ENCODE measurements at regions not wholly inside any gene's neighbourhood (a gene's known extent, or its start where the extent isn't known, plus 50 kb on each side); places are given as distances from the start of the nearest gene placed in this dataset.

GRCh38 chr1:168920456-168921094, 185.9 kb upstream of the ATP1B1 start:
- FAIRE-seq = no peak

- no peak for FAIRE-seq
Measured at GRCh38 chr1:168921629-168922028, 184.9 kb upstream of the ATP1B1 start.

GRCh38 chr1:168923521-168924136, 182.9 kb upstream of the ATP1B1 start:
- no peak for FAIRE-seq

GRCh38 chr1:168924976-168925375, 181.5 kb upstream of the ATP1B1 start:
- FAIRE-seq = no peak

- no peak for FAIRE-seq
Measured at GRCh38 chr1:168926236-168926635, 180.3 kb upstream of the ATP1B1 start.

GRCh38 chr1:168932539-168932938, 174.0 kb upstream of the ATP1B1 start:
- FAIRE-seq = no peak

- no peak for FAIRE-seq
Measured at GRCh38 chr1:168933141-168933805, 173.2 kb upstream of the ATP1B1 start.

GRCh38 chr1:168939110-168939946, 167.2 kb upstream of the ATP1B1 start:
- no peak for FAIRE-seq

- FAIRE-seq = no peak
Measured at GRCh38 chr1:168939947-168940223, 166.6 kb upstream of the ATP1B1 start.

GRCh38 chr1:168941640-168942039, 164.8 kb upstream of the ATP1B1 start:
- FAIRE-seq = no peak

GRCh38 chr1:168942165-168942564, 164.3 kb upstream of the ATP1B1 start:
- FAIRE-seq = no peak

GRCh38 chr1:168945870-168946269, 160.6 kb upstream of the ATP1B1 start:
- no peak for FAIRE-seq

- no peak for FAIRE-seq
Measured at GRCh38 chr1:168947041-168947440, 159.4 kb upstream of the ATP1B1 start.

- FAIRE-seq = no peak
Measured at GRCh38 chr1:168949672-168950071, 156.8 kb upstream of the ATP1B1 start.

- FAIRE-seq = no peak
Measured at GRCh38 chr1:168957818-168958217, 148.7 kb upstream of the ATP1B1 start.

GRCh38 chr1:168958562-168959289, 147.8 kb upstream of the ATP1B1 start:
- no peak for FAIRE-seq

GRCh38 chr1:168959382-168959781, 147.1 kb upstream of the ATP1B1 start:
- FAIRE-seq = no peak

GRCh38 chr1:168960114-168960513, 146.4 kb upstream of the ATP1B1 start:
- FAIRE-seq = no peak

- no peak for FAIRE-seq
Measured at GRCh38 chr1:168960595-168960994, 145.9 kb upstream of the ATP1B1 start.

- no peak for FAIRE-seq
Measured at GRCh38 chr1:168963601-168964000, 142.9 kb upstream of the ATP1B1 start.

- no peak for FAIRE-seq
Measured at GRCh38 chr1:168964478-168964877, 142.0 kb upstream of the ATP1B1 start.

GRCh38 chr1:168966217-168966616, 140.3 kb upstream of the ATP1B1 start:
- FAIRE-seq = no peak

GRCh38 chr1:168966636-168967035, 139.9 kb upstream of the ATP1B1 start:
- FAIRE-seq = no peak

All from colon (tissue), 2 donors.